ENCODE measurements at regions not wholly inside any gene's neighbourhood (a gene's known extent, or its start where the extent isn't known, plus 50 kb on each side); places are given as distances from the start of the nearest gene placed in this dataset.
A peak's percentile ranks its signal among the peaks of the same experiment; 100 is the strongest.

DNA sequence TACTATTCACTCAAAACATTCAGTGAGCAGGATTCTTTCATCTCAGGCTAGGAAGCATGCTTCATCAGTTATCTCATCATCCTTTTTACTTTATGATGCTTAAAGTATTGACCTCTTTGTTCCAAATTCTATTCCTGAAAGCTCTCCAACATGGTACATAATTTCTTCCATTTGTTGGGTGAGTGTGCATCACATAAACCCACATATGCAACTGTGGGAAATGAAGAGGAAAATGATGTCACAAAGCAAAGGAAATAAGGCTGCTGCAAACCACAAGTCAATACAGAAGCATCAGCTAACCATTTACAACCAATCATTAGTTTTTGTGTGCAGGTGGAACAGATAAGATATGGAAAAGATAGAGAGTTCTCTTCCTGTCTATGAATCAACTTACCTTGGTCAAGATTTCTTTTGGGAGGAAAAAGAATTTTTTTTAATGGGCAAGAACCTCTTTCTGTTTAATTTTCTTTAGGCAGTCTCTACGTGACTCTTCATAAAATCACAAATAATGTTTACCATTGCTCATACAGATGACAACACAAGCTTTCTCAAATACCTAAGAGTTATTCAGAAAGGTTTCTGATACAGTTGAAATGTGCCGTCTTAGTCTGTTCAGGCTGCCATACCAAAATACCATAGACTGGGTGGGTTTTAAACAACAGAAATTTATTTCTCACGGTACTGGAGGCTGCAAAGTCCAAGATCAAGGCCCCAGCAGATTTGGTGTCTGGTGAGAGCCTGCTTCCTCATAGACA lies 259.9 kb downstream of the ADGRG6 start:
- Histone ChIP-seq H3K27ac (no peak overlapping the region), H3K36me3 (no peaks in the 10 kb centered on the region), H3K27me3 (no peaks in the 10 kb centered on the region)

DNA sequence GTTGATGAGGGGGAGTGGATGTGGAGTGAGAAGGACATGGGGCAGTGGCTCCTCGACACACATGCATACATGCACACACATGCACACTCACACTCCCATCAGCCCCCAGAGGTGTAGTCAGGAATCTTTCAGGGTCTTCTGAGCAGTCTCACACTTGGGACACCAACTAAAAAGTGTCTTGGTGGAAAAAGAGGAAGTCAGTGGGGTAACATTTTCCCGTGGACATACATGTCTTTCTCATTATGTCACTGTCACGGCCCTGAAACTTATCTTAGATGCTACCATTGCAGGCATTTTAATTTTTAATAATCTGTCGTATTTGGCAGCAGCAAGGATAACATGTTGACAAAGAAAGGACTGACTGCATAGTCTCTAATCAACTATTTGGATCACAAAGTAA lies 261.1 kb downstream of the ADGRG6 start:
- no peak overlapping the region for H3K27ac ChIP-seq
- no peaks in the 10 kb centered on the region for H3K4me1 ChIP-seq (ENCODE audit: control insufficient read depth in 1 of 2, insufficient read depth in 1 of 2, low read depth in 1 of 2, low read length in 1 of 2)
- no peaks in the 10 kb centered on the region for H3K9me3 ChIP-seq
- TF ChIP-seq, protein P1, sequence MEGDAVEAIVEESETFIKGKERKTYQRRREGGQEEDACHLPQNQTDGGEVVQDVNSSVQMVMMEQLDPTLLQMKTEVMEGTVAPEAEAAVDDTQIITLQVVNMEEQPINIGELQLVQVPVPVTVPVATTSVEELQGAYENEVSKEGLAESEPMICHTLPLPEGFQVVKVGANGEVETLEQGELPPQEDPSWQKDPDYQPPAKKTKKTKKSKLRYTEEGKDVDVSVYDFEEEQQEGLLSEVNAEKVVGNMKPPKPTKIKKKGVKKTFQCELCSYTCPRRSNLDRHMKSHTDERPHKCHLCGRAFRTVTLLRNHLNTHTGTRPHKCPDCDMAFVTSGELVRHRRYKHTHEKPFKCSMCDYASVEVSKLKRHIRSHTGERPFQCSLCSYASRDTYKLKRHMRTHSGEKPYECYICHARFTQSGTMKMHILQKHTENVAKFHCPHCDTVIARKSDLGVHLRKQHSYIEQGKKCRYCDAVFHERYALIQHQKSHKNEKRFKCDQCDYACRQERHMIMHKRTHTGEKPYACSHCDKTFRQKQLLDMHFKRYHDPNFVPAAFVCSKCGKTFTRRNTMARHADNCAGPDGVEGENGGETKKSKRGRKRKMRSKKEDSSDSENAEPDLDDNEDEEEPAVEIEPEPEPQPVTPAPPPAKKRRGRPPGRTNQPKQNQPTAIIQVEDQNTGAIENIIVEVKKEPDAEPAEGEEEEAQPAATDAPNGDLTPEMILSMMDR (IDR thresholded peaks at IDR 0.05) = no peak
- H3K36me3 ChIP-seq = no peaks in the 10 kb centered on the region
- H3K4me3 ChIP-seq (ENCODE audit: low read depth in 1 of 2, low read length in 1 of 2) = no peak overlapping the region
- H3K27me3 ChIP-seq = no peaks in the 10 kb centered on the region

More for the DNA sequence above, 259.9 kb downstream of the ADGRG6 start:
- no peaks in the 10 kb centered on the region for H3K4me1 ChIP-seq (ENCODE audit: control insufficient read depth in 1 of 2, insufficient read depth in 1 of 2, low read depth in 1 of 2, low read length in 1 of 2)
- H3K9me3 ChIP-seq = no peaks in the 10 kb centered on the region
- no peak overlapping the region for H3K4me3 ChIP-seq (ENCODE audit: low read depth in 1 of 2, low read length in 1 of 2)
- TF ChIP-seq, protein P1 (IDR thresholded peaks at IDR 0.05) = no peak

DNA sequence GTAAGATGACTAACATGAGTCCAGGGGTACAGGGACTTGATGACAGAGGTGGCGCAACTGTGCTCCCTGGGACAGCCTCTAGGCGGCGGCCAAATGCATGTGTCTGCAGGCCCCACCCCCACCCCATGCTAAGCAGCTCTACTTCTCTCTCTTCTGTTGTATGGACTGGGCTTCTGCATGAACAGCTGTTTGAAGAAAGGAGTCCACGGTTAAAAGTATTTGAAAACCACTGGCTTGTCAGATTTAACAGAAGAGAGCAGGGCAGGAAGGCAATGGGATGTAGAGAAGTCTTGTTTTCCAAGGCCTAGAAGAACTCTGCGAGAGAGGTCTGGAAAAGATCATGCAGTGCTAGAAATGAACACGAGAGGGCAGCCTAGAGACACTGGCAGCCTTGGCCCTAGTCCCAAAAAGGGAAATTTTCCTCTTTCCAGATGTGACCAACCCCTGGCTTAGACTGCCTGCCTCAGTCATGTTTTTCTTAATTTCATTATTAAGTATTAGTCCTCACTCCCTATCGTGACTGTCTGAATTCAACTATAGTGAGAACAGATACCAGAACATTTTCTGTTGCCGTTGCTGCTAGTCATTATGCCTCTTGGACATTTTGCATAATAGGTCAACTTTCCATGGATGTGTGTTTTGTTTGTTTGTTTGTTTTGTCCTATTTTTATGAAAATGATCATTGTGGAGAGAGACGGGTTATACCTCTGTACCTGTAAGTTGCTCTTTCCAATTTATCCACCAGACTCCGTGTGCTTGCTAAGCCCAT lies 265.0 kb downstream of the ADGRG6 start:
- Histone ChIP-seq H3K36me3 (no peaks in the 10 kb centered on the region), H3K27me3 (no peaks in the 10 kb centered on the region), H3K27ac (no peak overlapping the region), H3K4me3 (ENCODE audit: low read depth in 1 of 2, low read length in 1 of 2) (no peak overlapping the region), H3K9me3 (no peaks in the 10 kb centered on the region), H3K4me1 (ENCODE audit: control insufficient read depth in 1 of 2, insufficient read depth in 1 of 2, low read depth in 1 of 2, low read length in 1 of 2) (no peaks in the 10 kb centered on the region)
- TF ChIP-seq, protein P1 (IDR thresholded peaks at IDR 0.05) = peak; percentile 47

DNA sequence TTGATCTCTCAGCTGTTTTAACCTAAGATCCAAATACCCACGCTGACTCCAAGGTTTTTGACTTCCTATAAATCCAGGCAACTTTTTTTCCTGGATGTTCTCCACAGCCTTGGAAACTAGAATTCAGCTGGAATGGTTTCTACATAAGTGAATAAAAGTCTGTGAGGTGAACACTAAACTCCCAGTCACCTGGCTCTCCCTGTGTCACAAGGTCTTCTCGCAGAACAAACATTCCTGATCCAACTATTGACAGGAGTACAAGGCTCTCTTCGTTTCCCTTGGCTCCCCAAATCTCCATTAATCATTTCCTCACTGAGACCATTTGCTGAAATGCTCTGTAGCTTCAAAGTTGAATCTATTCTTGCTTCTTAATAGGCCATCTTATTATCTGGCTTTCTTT lies 265.7 kb downstream of the ADGRG6 start:
- Histone ChIP-seq H3K27me3 (no peaks in the 10 kb centered on the region), H3K36me3 (no peaks in the 10 kb centered on the region), H3K27ac (no peak overlapping the region), H3K4me1 (ENCODE audit: control insufficient read depth in 1 of 2, insufficient read depth in 1 of 2, low read depth in 1 of 2, low read length in 1 of 2) (no peaks in the 10 kb centered on the region), H3K9me3 (no peaks in the 10 kb centered on the region), H3K4me3 (ENCODE audit: low read depth in 1 of 2, low read length in 1 of 2) (no peak overlapping the region)
- TF ChIP-seq, protein P1 (IDR thresholded peaks at IDR 0.05) = no peak

DNA sequence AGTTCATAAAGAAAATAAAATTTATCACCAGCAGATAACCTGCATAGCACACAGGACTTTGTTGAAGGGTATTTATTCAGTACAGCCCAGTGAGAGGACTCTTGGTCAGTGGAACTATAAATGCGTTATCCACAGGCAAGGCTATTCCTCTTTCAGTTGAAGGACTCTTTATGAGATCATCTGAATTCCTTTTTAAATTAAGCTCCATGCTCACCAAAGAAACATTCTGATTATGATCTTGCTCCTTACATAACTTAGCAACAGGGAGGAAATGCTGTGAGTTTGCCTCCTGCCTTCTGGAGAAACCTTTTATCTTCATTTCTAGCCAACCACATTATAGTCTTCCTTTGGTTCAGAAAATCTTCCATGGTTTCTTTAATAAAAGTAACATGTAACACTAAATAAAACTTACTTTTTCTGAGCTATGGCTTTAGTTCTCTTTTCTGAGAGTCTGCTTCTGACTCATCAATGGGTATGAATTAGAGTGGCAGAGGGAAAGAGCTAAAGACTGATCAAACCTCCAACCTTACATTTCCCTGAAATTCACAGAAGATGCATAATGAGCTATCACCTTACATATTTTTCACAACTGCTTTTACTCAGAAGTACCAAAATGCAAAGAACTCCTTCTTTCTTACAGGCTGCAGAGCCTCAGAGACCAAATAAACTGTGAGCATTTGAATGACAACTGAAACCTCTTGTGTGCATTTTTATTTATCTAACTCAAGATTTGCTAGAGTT lies 267.2 kb downstream of the ADGRG6 start:
- no peaks in the 10 kb centered on the region for H3K9me3 ChIP-seq
- H3K4me1 ChIP-seq (ENCODE audit: control insufficient read depth in 1 of 2, insufficient read depth in 1 of 2, low read depth in 1 of 2, low read length in 1 of 2) = no peaks in the 10 kb centered on the region
- H3K27me3 ChIP-seq = no peaks in the 10 kb centered on the region
- no peaks in the 10 kb centered on the region for H3K36me3 ChIP-seq
- TF ChIP-seq, protein P1 (IDR thresholded peaks at IDR 0.05) = no peak
- H3K27ac ChIP-seq = no peak overlapping the region
- no peak overlapping the region for H3K4me3 ChIP-seq (ENCODE audit: low read depth in 1 of 2, low read length in 1 of 2)
